Transverse colon (tissue), 4 donors: ENCODE measurements at regions not wholly inside any gene's neighbourhood (a gene's known extent, or its start where the extent isn't known, plus 50 kb on each side); places are given as distances from the start of the nearest gene placed in this dataset.

Experiments
- POLR2A ChIP-seq: fragments of 450-650 bp; IDR thresholded peaks from one replicate; pipeline ENCODE4 v1.6.1; 2016; ENCODE audit warnings: antibody characterized with exemption, mild to moderate bottlenecking, moderate library complexity
- POLR2AphosphoS5 ChIP-seq, 3 donors: sonication (generic); formaldehyde crosslinking; IDR thresholded peaks; one replicate each; pipeline ENCODE4 v1.6.1; 2016; ENCODE audit warnings: antibody characterized with exemption in 3 of 3
- TF ChIP-seq, protein P1 (sequence below), 5 experiments: fragments of 200-600 bp in 3 of 5; fragments of 450-650 bp in 2 of 5; sonication (generic) in 3 of 5; IDR thresholded peaks; 1 replicate in 2 of 5; 2 replicates in 3 of 5; pipeline ENCODE4 v1.5.1; 2016 to 2017; ENCODE audit warnings: antibody characterized with exemption in 5 of 5, inconsistent platforms in 3 of 5, mild to moderate bottlenecking in 2 of 5, moderate library complexity in 1 of 5

DNA sequence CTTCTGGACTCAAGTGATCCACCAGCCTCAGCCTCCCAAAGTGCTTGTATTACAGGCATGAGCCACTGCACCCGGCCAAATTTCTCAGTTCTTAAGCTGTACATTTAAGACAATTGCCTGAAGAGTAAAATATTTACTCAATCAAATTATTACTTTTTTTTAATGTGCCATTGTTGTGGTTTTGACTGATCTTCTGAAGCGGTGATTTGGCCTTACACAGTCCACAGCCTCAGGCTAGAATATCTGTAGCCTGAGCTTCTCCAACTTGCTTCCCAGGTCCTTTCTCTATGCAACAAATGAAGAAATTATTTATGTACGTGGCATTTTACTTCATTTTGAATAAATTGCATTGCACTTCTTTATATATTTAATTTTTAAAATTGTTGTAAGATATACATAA, 281.3 kb downstream of the KLF5 start:
- TF ChIP-seq POLR2AphosphoS5 (IDR thresholded peaks at IDR 0.05) (no peak), POLR2A (no peak)
- TF ChIP-seq, protein P1, sequence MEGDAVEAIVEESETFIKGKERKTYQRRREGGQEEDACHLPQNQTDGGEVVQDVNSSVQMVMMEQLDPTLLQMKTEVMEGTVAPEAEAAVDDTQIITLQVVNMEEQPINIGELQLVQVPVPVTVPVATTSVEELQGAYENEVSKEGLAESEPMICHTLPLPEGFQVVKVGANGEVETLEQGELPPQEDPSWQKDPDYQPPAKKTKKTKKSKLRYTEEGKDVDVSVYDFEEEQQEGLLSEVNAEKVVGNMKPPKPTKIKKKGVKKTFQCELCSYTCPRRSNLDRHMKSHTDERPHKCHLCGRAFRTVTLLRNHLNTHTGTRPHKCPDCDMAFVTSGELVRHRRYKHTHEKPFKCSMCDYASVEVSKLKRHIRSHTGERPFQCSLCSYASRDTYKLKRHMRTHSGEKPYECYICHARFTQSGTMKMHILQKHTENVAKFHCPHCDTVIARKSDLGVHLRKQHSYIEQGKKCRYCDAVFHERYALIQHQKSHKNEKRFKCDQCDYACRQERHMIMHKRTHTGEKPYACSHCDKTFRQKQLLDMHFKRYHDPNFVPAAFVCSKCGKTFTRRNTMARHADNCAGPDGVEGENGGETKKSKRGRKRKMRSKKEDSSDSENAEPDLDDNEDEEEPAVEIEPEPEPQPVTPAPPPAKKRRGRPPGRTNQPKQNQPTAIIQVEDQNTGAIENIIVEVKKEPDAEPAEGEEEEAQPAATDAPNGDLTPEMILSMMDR (IDR thresholded peaks at IDR 0.05), result no peak
